T47D (cell line): ENCODE measurements at regions not wholly inside any gene's neighbourhood (a gene's known extent, or its start where the extent isn't known, plus 50 kb on each side); places are given as distances from the start of the nearest gene placed in this dataset.
"Not testable (repeated sequence)": the region's sequence is repeated elsewhere in the genome, so short reads cannot be mapped to it uniquely, and the experiment has no call there.

ENCODE experiments used
- DNase-seq, 2 experiments: peaks; one replicate each; pipeline versions ENCODE4 v3.0.0 to v3.0.0-alpha.2; 2011 to 2012; ENCODE audit warnings: low read depth in 1 of 2, low spot score in 1 of 2
- JUND ChIP-seq: IDR thresholded peaks from 2 replicates; pipeline ENCODE4 v1.6.1; 2012; ENCODE audit warnings: low read depth
- in situ Hi-C: cut with HindIII; loops from 2 replicates; pipeline ENCODE4 v1.10.0; 2016; ENCODE audit warnings: low sequenced_read_pairs, low pct_unique_long_range_greater_than_20kb

GRCh38 chr4:160020804-160021203, 917.9 kb downstream of the RAPGEF2 start:
- no peak for TF ChIP-seq JUND
- in situ Hi-C loops: no loop called here
- DNase-seq: no peak

GRCh38 chr4:160021870-160022269, 919.0 kb downstream of the RAPGEF2 start:
- TF ChIP-seq JUND: no peak
- in situ Hi-C loops: no loop called here
- DNase-seq: no peak

DNA sequence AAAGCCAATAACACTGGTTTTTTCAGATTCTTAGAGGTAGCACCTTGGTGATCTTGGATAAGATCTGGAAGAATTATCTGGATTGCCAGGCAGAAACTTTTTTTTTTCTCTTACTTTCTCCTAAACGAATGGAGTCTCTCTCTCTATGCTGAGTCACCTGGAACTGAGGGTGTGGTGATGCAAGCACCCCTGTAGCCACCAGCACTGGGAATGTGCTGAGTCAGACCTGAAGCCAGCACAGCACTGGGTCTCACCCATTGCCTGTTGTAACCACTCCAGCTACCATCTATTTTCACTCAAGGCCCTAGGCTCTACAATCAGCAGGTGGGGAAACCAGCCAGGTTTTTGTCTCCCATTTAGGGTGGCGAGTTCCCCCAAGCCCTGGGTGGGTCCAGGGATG, 923.8 kb downstream of the RAPGEF2 start:
- no peak for TF ChIP-seq JUND
- DNase-seq: peak in 1 of 2 experiments; percentile 63
- in situ Hi-C loops: no loop called here

DNA sequence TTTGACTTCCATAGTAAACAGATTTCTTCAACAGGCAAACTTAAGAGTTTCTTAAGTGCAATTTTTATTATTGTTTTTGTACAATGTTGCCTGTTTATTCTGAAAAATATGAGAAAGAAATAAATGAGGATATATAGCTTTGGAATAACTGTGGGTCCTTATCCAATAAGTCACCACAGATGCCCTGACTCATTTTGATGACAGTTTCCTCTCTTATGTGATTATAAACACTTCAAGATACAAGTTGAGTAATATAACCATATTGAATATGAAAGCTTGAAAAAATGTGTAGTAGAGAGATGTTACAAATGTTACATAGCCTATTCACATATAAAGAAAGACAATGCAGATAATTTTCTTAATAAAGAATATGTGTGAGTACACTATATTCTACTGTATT, 931.6 kb downstream of the RAPGEF2 start:
- in situ Hi-C loops: no loop called here
- no peak for TF ChIP-seq JUND
- no peak for DNase-seq

- TF ChIP-seq JUND: no peak
- in situ Hi-C loops: no loop called here
- DNase-seq: no peak
Measured at GRCh38 chr4:160038615-160039014, 935.7 kb downstream of the RAPGEF2 start.

DNA sequence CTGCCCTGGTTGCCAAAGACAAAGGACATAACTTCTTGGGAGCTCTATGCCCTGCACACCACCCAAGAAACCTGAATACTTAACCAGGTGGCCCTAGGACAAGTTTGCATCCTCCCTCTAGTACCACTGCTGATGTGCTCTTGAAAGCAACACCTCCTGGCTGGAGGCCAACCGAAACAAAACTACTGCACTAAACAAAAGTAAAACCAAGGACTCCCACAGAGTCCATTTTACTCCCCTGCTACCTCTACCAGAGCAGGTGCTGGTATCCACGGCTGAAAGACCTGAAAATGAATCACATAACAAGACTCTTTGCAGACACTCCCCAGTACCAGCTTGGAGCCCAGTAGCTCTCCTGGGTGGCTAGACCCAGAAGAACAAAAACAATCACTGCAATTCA, 941.8 kb downstream of the RAPGEF2 start:
- TF ChIP-seq JUND: no peak
- in situ Hi-C loops: no loop called here

GRCh38 chr4:160082432-160083207, 979.7 kb downstream of the RAPGEF2 start:
- no peak for DNase-seq
- in situ Hi-C loops: no loop called here
- no peak for TF ChIP-seq JUND

More for the DNA sequence above, 941.8 kb downstream of the RAPGEF2 start:
- no peak for DNase-seq

- no peak for DNase-seq
- in situ Hi-C loops: no loop called here
- no peak for TF ChIP-seq JUND
Measured at GRCh38 chr4:160091631-160092030, 988.8 kb downstream of the RAPGEF2 start.

- in situ Hi-C loops: no loop called here
- no peak for DNase-seq
Measured at GRCh38 chr4:160100316-160100715, 997.4 kb downstream of the RAPGEF2 start.

DNA sequence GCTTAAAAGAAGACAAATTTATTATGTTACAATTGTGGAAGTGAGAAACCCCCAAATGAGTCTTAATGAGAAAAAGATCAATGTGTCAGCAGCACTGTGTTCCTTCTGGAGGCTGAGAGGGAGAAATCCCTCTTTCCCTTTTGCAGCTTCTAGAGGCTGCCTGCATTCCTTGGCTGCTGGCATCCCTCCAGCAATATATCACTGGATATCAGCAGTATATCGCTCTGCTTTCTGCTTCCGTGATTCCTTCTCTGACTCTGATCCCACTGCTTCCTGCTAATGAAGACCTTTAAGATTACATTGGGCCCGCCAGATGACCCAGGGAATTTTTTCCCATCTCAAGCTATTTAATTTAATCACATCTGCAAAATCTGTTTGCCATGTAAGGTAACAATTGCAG, 1008.0 kb downstream of the RAPGEF2 start:
- in situ Hi-C loops: no loop called here
- DNase-seq: no peak
- TF ChIP-seq JUND: no peak

More at GRCh38 chr4:160100316-160100715, 997.4 kb downstream of the RAPGEF2 start:
- TF ChIP-seq JUND: no peak

GRCh38 chr4:160117686-160118085, 1014.8 kb downstream of the RAPGEF2 start:
- DNase-seq: no peak
- in situ Hi-C loops: no loop called here
- no peak for TF ChIP-seq JUND

DNA sequence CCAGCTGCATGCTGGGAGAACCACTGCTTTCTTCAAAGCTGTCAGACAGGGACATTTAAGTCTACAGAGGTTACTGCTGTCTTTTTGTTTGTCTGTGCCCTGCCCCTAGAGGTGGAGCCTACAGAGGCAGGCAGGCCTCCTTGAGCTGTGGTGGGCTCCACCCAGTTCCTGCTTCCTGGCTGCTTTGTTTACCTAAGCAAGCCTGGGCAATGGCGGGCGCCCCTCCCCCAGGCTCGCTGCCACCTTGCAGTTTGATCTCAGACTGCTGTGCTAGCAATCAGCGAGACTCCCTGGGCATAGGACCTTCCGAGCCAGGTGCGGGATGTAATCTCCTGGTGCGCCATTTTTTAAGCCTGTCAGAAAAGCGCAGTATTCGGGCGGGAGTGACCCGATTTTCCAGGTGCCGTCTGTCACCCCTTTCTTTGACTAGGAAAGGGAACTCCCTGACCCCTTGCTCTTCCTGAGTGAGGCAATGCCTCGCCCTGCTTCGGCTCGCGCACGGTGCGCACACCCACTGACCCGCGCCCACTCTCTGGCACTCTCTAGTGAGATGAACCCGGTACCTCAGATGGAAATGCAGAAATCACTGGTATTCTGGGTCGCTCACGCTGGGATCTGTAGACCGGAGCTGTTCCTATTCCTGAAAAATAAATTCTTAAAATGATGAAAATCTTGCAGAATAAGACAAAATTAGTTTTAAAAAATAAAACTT, 1022.9 kb downstream of the RAPGEF2 start:
- DNase-seq, in situ Hi-C loops: not testable (repeated sequence)

DNA sequence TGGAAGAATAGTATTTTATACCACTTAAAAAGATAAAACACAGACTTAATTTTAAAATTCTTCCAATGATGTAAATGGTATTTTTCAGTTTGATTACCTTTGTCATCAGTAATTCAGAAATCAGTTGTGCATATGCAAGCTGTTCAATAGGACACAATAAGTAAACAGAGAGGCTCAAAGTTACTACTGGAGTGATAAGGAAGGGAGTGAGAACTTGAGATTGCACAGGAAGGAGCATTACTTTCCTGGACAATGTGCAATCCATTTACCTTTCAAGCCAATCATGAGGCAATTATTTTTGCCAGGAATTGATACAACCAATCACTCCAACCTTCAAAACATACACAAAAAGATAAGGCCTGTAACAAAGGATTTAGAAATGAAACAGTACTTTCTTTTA, 1024.3 kb downstream of the RAPGEF2 start:
- DNase-seq: no peak
- no peak for TF ChIP-seq JUND
- in situ Hi-C loops: no loop called here
